CD4-positive, alpha-beta T cell treated with Interleukin-15 for 1 hour (primary cell): ENCODE measurements at regions not wholly inside any gene's neighbourhood (a gene's known extent, or its start where the extent isn't known, plus 50 kb on each side); places are given as distances from the start of the nearest gene placed in this dataset.

Source experiments
- DNase-seq: peaks from one replicate; pipeline ENCODE4 v3.0.0-alpha.2; 2020

- DNase-seq, result no peak
These were observed 178.6 kb downstream of the NRP2 start for GRCh38 chr2:205860885-205861284.

- DNase-seq, result no peak
These were observed 177.9 kb downstream of the NRP2 start for GRCh38 chr2:205860181-205860580.

DNA sequence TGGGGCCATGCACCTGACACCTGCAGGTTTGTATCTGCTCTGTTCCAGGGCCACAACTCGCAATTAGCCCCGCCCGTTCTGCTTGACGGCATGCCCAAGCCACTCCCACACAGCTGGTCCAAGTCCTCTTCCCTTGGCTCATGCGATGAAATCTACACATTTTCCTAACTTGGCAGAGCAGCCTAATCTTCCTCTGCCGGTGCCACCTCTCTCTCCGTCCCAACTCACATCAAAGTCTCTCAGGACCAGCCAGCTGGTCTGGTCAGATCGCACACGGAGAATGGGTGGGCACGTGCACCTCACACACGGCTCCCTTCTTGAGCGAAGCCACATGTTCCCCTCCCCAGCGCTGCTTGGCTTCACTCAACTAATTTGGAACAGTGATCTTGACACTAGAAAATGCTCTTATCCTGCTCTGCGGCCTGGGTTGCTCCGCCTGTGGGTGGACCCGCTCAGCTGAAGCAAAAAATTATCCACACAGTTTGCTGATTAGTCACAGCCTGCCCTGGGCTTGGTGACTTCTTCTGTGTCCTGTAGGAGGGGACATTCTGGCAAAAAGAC, 176.7 kb downstream of the NRP2 start:
- DNase-seq, result no peak

DNA sequence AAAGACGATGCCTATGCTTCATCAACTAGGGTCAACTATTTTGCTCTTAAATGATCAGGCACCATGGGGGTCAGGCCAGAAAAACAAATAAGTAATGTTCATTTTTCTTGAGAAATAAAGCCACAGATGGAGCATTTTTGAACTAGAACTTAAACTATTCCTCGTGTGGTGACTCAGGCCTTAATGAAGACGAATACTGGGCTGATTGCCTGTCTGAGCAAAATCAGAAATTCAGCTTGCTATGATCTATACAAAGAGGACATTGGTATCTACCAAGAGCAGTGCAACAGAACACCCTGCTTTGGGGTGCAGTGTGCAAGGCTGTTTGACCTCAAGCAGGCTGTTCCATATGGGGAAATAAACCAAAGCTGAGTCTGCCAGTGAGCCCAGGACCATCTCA, 176.0 kb downstream of the NRP2 start:
- DNase-seq, result no peak

GRCh38 chr2:205857520-205858237, 175.4 kb downstream of the NRP2 start:
- DNase-seq, result no peak

DNA sequence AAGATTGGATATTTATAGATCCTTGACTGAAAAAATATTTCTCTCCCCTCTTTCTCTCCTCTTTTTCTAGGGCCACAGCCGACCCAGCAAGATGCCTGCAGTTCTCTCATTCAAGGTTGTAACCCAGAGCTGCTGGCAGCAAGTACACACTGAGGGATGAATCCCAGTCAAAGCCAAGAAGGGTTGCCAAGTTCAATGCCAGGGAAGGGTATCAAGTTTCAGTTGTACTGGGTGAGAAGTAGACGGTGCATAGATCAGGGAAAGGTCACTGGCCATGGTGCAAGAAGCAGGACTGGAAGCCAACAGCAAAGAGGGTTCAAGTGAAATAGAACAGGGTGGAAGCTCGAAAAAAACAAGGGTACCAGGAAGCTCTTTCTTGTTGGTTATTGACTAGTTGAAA, 170.2 kb downstream of the NRP2 start:
- DNase-seq, result no peak

DNA sequence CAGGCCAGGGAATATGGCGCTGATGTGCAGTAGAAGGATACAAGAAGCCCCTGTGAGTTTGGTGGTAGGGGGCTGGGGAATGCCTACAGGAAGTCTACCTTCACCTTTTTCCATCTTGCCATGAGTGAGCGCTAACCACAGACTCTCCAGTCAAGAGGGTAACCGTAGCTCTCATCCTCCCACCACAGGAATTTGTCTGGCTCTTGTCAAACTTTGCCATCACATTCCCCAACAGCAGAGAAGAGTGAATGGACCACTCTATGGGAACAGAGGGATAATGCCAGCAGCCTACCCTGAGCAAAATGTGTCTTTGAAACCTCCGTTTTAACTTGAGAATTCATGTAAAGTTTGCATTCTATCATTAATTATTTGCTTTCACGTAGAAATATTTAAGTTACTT, 168.3 kb downstream of the NRP2 start:
- DNase-seq, result no peak

DNA sequence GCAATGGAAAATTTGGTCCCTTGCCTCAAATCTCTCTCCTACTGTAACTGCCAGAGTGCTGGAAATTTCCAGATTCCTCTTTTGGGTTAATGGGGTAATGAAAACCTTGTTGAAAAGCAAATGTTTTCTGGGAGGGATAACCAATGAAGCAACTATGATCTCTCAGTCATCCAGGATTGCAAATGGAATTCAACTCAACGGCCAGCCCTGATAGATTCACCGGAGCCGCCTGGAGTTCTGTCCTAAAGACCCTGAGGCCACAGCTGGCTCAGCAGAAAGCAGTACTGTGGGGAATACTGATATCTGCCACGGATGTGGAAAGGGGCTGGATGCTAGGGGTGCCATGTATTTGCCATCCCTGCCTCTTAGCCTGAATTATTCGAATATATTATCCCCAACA, 167.8 kb downstream of the NRP2 start:
- no peak for DNase-seq

- no peak for DNase-seq
These were observed 166.8 kb downstream of the NRP2 start for GRCh38 chr2:205849136-205849535.

- DNase-seq, result no peak
These were observed 166.3 kb downstream of the NRP2 start for GRCh38 chr2:205848601-205849000.
